GM10266 (cell line): ENCODE measurements at regions not wholly inside any gene's neighbourhood (a gene's known extent, or its start where the extent isn't known, plus 50 kb on each side); places are given as distances from the start of the nearest gene placed in this dataset.
A peak's percentile ranks its signal among the peaks of the same experiment; 100 is the strongest.

Experiments used
- DNase-seq: peaks from one replicate; pipeline ENCODE4 v3.0.0; 2012; ENCODE audit errors: extremely low spot score
- TF ChIP-seq, protein P1 (sequence below): IDR thresholded peaks from 2 replicates; pipeline ENCODE4 v1.5.1; 2012; ENCODE audit warnings: mild to moderate bottlenecking, low read depth; ENCODE audit not compliant: control insufficient read depth, insufficient read depth; ENCODE audit errors: missing control alignments

GRCh38 chr5:61653807-61654580 lies 321.9 kb downstream of the ZSWIM6 start:
- TF ChIP-seq, protein P1, sequence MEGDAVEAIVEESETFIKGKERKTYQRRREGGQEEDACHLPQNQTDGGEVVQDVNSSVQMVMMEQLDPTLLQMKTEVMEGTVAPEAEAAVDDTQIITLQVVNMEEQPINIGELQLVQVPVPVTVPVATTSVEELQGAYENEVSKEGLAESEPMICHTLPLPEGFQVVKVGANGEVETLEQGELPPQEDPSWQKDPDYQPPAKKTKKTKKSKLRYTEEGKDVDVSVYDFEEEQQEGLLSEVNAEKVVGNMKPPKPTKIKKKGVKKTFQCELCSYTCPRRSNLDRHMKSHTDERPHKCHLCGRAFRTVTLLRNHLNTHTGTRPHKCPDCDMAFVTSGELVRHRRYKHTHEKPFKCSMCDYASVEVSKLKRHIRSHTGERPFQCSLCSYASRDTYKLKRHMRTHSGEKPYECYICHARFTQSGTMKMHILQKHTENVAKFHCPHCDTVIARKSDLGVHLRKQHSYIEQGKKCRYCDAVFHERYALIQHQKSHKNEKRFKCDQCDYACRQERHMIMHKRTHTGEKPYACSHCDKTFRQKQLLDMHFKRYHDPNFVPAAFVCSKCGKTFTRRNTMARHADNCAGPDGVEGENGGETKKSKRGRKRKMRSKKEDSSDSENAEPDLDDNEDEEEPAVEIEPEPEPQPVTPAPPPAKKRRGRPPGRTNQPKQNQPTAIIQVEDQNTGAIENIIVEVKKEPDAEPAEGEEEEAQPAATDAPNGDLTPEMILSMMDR, result no peak
- no peak for DNase-seq

GRCh38 chr5:61654876-61655275 lies 322.8 kb downstream of the ZSWIM6 start:
- TF ChIP-seq, protein P1, result no peak

DNA sequence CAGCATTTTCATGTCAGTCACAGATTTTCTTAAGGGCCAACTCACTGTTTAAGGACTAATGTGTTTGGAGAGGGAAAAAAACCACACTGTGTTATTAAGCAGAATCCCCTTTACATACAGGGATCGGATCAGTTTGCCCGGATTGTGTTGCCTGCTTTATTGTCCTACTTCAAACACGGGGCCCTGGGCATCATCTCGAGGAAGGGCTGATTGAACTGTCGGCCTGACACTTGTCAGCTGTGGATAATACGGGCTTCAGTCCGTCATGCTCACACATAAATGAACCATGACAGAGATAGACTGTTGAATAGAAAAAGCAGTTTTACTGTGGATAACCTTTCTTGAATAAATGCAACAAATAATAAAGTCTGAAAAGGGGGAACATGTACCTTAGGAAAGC lies 325.0 kb downstream of the ZSWIM6 start:
- TF ChIP-seq, protein P1, result no peak
- DNase-seq, result no peak

More at GRCh38 chr5:61654876-61655275, 322.8 kb downstream of the ZSWIM6 start:
- DNase-seq, result no peak

DNA sequence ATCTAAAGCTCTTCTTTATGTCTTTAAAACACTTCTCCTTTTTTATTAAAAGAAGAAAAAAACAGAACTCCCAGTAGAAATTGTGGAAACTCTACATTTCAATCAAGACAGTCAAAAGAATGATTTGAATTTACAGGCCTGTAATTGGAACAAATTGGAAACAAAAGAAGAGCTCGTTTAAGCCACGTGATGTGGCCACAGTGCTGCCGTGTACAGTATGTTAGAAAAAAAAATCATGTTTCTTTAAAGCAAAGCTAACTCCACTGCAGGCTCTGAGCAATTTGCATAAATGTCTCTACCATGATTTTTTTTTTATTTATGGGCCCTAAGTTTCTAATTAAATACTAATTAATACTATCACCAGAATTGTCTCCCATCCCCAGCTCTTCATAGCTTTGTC lies 325.6 kb downstream of the ZSWIM6 start:
- TF ChIP-seq, protein P1, result no peak
- DNase-seq, result no peak

DNA sequence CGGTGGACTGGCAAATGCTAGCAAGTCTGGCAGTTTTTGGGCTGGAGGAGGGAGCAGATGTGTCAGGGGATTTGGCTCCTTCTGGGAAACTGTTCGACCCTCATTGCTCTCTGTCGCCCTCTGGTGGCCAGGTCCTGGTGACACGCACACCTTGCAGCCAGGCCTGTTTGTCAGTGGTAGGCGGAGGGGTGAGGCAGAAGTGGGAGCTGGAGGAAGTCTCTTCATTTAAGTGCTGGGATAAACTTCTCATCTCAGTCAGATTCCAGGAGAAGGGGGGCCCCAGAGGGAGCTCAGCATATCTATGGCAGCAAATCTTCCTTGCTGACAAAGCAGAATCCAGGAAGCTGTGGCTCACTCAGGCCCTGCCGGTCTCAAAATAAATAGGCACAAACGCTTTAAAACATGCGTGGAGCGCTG lies 326.5 kb downstream of the ZSWIM6 start:
- TF ChIP-seq, protein P1, result peak; percentile 98
- DNase-seq, result peak; percentile 66

DNA sequence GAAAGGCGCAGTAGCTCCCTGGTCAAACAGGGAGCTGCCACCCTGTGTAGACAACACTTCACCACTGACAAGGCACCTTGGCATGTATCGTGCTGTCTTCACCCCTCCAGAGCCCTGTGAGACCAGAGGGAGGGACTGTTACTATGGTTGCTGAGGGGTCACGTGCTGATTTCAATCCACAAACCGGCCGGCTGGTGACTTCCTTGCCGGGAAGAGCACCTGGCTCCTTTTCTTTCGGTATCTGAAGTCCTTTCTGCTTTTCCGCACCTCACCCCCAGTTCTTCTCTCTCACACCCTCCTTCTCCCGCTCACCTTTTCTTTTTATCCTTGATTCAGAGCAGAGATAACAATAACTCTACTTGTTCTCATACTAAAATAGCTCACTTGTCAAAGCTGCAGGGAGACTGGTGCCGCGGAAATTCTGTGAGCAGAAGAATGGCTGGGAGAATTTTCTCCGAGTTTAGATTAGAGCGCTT lies 327.2 kb downstream of the ZSWIM6 start:
- TF ChIP-seq, protein P1, result no peak
- DNase-seq, result no peak

DNA sequence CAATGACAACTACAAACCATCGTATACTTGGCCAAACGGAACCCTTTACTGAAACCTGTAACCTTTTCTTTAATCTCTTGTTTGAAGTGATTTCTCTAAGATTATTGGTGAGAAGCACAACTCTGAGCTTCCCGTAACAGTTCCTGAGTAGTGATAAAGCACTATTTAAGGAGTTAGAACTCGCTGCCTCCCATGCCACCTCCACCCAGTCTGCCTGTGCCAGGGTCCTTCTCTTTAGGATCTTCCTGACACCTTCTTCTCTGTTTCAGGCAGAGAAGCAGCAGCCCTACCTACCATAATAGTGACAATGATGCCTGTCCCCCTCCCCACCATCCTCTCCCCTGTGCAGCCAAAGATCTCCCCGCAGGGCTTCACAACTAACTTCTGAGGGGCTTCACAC lies 330.6 kb downstream of the ZSWIM6 start:
- TF ChIP-seq, protein P1, result no peak
- no peak for DNase-seq
